ENCODE measurements at regions not wholly inside any gene's neighbourhood (a gene's known extent, or its start where the extent isn't known, plus 50 kb on each side); places are given as distances from the start of the nearest gene placed in this dataset.

- no peak for DNase-seq (ENCODE audit: low read depth)
- no peak overlapping the region for H3K4me3 ChIP-seq (ENCODE audit: low read depth, low read length)
Measured at GRCh38 chr3:150117076-150117475, 146.4 kb upstream of the PFN2 start.

- DNase-seq (ENCODE audit: low read depth) = no peak
- no peak overlapping the region for H3K4me3 ChIP-seq (ENCODE audit: low read depth, low read length)
Measured at GRCh38 chr3:150116196-150116595, 145.5 kb upstream of the PFN2 start.

GRCh38 chr3:150114873-150115540 lies 144.3 kb upstream of the PFN2 start:
- peak; percentile 43 for DNase-seq (ENCODE audit: low read depth)
- no peak overlapping the region for H3K4me3 ChIP-seq (ENCODE audit: low read depth, low read length)

GRCh38 chr3:150114273-150114672 lies 143.6 kb upstream of the PFN2 start:
- no peak for DNase-seq (ENCODE audit: low read depth)
- no peak overlapping the region for H3K4me3 ChIP-seq (ENCODE audit: low read depth, low read length)

GRCh38 chr3:150110097-150110496 lies 139.4 kb upstream of the PFN2 start:
- no peak for DNase-seq (ENCODE audit: low read depth)
- no peak overlapping the region for H3K4me3 ChIP-seq (ENCODE audit: low read depth, low read length)

- no peak for DNase-seq (ENCODE audit: low read depth)
Measured at GRCh38 chr3:150107429-150108175, 136.9 kb upstream of the PFN2 start.

GRCh38 chr3:150106740-150107428 lies 136.2 kb upstream of the PFN2 start:
- no peak overlapping the region for H3K4me3 ChIP-seq (ENCODE audit: low read depth, low read length)
- DNase-seq (ENCODE audit: low read depth) = peak; percentile 97

More at GRCh38 chr3:150107429-150108175, 136.9 kb upstream of the PFN2 start:
- no peak overlapping the region for H3K4me3 ChIP-seq (ENCODE audit: low read depth, low read length)

- no peak overlapping the region for H3K4me3 ChIP-seq (ENCODE audit: low read depth, low read length)
Measured at GRCh38 chr3:150105886-150106612, 135.4 kb upstream of the PFN2 start.

GRCh38 chr3:150105025-150105424 lies 134.3 kb upstream of the PFN2 start:
- no peak overlapping the region for H3K4me3 ChIP-seq (ENCODE audit: low read depth, low read length)
- DNase-seq (ENCODE audit: low read depth) = no peak

More at GRCh38 chr3:150105886-150106612, 135.4 kb upstream of the PFN2 start:
- no peak for DNase-seq (ENCODE audit: low read depth)

- no peak for DNase-seq (ENCODE audit: low read depth)
- H3K4me3 ChIP-seq (ENCODE audit: low read depth, low read length) = no peak overlapping the region
Measured at GRCh38 chr3:150104564-150104963, 133.9 kb upstream of the PFN2 start.

GRCh38 chr3:150101016-150101415 lies 130.3 kb upstream of the PFN2 start:
- no peak overlapping the region for H3K4me3 ChIP-seq (ENCODE audit: low read depth, low read length)
- no peak for DNase-seq (ENCODE audit: low read depth)

GRCh38 chr3:150098621-150099020 lies 127.9 kb upstream of the PFN2 start:
- no peak for DNase-seq (ENCODE audit: low read depth)
- no peak overlapping the region for H3K4me3 ChIP-seq (ENCODE audit: low read depth, low read length)

GRCh38 chr3:150097588-150097890 lies 126.8 kb upstream of the PFN2 start:
- H3K4me3 ChIP-seq (ENCODE audit: low read depth, low read length) = no peak overlapping the region
- DNase-seq (ENCODE audit: low read depth) = no peak

- no peak for DNase-seq (ENCODE audit: low read depth)
- no peak overlapping the region for H3K4me3 ChIP-seq (ENCODE audit: low read depth, low read length)
Measured at GRCh38 chr3:150096700-150097587, 126.2 kb upstream of the PFN2 start.

- DNase-seq (ENCODE audit: low read depth) = no peak
- H3K4me3 ChIP-seq (ENCODE audit: low read depth, low read length) = no peak overlapping the region
Measured at GRCh38 chr3:150094150-150094933, 123.6 kb upstream of the PFN2 start.

- H3K4me3 ChIP-seq (ENCODE audit: low read depth, low read length) = no peak overlapping the region
- no peak for DNase-seq (ENCODE audit: low read depth)
Measured at GRCh38 chr3:150091626-150092025, 120.9 kb upstream of the PFN2 start.

- no peak for DNase-seq (ENCODE audit: low read depth)
- H3K4me3 ChIP-seq (ENCODE audit: low read depth, low read length) = no peak overlapping the region
Measured at GRCh38 chr3:150090877-150091276, 120.2 kb upstream of the PFN2 start.

- no peak for DNase-seq (ENCODE audit: low read depth)
- H3K4me3 ChIP-seq (ENCODE audit: low read depth, low read length) = no peak overlapping the region
Measured at GRCh38 chr3:150090006-150090405, 119.3 kb upstream of the PFN2 start.
